NCI-H345 (cell line): ENCODE measurements at regions not wholly inside any gene's neighbourhood (a gene's known extent, or its start where the extent isn't known, plus 50 kb on each side); places are given as distances from the start of the nearest gene placed in this dataset.
"Not testable (repeated sequence)": the region's sequence is repeated elsewhere in the genome, so short reads cannot be mapped to it uniquely, and the experiment has no call there.

Experiments used
- DNase-seq: peaks from one replicate; lab custom pipeline; 2025; lab: John Stamatoyannopoulos, UW

DNA sequence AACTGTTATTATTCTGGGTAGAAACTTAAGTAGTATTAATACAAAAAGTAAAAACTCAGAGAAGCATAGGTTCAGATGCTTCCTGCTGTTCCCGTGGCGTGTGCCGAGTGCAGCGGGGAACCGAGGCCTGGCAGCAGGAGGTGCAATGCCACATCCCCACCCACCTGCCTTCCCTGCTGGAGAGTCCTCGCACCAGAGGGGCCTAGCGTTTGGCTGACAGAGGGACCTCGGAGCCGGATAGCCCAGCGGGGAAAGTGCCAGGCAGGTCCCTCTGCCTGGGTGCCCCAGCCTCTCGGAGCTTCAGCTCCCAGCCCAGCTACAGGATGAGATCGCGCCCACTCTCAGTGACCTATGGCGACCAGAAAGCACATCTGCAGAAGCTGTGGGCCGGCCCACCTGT is 169.6 kb upstream of the GSE1 start:
- no peak for DNase-seq

DNA sequence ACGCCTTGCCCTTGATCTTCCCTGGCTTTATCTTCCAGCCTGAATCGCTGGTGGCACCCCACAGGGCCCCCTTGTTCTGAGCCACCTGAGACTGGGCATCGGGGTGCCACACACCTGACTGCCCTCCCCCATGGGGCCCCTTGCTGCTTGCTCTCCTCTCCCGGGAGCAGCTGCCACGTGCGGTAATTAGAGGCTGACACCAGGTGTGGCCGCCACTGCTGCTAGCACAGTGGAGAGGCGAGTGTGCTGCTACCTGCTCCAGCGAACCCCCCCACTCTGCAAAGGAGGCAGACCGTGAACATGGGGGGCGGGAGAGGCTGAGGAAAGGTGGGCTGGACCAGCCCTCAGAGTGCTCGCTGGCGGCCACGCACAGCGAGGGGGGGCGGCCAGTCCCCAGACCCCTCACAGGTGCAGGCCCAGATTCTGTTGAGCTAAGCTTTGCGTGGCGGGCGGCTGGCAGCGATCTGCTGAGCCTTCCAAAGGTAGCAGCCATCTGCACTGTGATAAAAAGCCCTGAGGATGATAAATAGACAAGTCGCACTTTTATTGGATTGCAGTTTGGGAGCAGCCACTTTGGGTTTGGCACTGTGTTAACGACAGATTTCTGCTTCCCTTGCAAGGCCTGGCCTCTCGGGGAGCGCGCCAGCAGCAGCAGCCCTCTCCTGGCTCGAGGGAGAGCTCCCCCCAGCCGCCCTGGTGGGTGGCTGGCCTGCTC is 167.9 kb upstream of the GSE1 start:
- peak; percentile 91 for DNase-seq

DNA sequence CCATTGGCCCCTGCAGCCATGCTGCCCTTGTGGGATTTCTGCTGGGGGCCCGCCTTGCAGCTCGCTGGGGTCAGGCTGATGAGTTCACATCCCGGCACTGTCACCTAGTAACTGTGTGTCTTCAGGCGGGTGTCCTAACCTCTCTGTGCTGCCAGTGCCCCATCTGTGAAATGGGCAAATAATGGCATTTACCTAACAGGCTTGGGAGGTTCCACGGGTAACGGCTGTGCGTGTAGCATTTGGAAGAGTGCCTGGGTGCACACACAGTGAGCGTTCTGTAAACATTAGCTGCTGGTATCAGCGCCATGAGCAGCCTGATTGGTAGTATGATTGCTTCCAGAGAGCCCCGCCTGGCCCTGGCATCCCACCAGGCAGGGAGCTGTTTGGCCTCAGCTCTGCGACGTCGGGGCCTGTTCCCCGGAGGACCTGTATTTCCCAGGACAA is 167.3 kb upstream of the GSE1 start:
- peak; percentile 43 for DNase-seq

DNA sequence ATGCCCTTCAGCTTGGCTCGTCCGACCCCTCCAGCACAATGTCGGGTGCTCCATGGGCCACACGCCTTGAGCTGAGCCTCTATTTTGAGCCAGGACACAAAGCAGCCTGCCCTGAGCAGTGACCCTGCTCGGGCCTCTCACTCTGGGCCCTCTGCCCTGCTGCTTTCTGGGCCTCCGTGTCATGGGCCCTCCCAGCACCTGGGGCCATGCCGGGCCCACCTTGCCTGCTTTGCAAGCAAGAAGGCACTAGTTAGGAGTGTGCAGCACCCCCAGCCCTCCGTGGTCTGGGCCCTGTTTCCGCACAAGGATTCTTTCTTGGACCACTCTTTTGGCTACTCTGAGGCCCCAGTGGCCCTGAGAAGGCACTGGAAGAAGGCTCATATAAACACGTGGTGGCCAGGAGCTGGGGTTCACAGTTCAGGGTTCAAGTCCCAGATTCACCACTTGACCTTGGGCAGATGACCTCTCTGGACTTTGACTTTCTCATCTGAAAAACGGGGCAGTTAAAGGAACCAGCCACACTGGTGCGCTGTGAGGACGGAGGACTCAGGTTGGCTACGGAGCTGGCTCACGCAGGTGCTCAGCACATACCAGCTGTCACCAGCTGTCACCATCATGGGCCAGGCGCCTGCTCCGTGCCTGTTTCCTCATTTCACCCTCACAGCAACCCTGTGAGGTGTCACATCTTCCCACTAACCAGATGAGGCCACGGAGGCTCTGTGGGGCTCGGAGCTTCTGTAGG is 166.0 kb upstream of the GSE1 start:
- DNase-seq = peak; percentile 14

DNA sequence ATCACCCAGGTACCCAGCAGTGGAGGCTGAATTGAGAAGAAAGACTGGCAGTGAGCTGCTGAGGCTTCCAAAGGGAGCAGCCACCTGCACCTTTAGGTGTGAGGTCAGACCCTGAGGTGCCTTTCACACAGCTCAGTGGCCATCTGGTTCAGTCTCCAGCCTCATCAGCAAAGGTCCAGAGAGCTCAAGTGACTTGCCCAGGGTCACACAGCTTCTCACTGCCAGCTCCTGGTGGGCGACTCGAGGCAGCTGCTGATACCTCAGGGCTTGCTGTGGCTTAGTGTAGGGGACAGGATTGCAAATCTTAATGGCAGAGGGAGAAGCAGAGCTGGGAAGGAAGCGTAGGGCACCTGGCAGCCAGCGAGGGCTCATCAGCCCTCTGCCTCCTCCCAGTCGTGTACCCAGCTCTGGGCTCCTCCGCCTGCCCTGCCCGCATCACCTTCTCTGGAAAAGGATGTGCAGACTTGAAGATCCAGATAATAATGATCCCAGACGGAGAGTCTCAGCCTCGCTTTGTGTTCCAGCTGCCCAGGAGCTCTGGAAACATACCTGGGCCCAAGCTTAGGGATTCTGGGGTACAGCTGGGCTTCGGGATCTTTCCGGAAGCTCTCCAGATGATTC is 165.3 kb upstream of the GSE1 start:
- DNase-seq = no peak

DNA sequence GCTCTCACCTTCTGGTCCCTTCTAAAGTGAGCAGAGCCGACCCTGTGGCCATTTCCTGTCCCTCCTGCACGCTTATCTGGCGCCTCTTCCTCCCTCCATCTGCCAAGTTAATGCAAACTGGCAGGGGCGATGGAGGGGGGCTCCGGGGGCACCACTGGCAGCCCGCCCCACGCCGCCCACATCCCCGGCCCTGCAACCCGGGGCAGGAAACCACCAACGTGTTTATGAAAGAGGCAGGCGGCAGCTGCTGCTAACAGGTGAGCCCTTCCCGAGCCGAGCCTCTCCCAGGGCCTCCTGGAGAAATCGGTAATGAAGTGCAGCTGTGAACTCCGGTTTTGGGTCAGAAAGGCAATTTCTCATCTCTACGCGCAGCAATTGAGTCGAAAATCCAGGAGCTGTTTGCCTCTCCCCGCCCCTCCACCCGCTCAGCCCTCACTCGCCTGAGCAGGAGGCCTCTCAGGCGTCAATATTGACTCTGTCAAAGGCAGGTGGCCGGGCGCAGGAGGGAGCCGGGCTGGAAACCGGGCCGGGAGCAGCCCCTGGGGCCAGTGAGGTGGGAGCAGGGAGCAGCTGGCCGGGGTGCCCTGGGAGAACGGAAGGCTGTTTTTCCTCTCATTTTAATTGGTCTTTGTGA is 164.4 kb upstream of the GSE1 start:
- DNase-seq = peak; percentile 92

DNA sequence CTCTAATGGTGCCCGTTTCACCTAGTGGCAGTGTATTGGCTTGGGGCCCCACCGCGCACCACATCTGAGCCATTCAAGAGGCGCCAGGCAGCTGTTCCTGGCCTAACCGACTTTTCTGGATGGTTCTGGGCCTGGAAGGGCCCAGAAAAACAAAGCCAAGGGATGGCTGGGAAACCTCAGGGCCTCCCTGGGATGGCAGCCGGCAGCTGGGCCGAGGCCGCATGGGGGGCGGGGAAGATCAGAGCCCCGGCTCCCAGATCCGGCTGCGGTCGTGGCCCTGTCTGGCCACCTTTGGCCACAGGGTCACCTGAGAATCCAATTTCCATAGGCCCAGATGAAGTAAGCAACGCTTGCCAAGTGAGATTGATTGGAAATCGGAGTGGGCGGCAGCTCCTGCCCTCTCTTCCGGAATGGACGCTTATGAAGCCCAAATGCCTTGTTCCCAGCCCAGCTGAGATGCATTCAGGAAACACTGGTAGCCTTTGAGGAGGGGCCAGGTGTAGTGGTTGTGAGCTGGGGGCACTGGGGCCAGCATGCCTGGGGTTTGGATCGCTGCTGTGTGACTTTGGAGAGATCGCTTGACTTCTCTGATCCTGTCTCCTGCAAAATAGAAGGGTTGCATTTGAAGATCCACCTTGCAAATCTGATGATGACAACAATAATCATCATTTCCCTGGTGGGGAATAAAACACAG is 163.8 kb upstream of the GSE1 start:
- no peak for DNase-seq

DNA sequence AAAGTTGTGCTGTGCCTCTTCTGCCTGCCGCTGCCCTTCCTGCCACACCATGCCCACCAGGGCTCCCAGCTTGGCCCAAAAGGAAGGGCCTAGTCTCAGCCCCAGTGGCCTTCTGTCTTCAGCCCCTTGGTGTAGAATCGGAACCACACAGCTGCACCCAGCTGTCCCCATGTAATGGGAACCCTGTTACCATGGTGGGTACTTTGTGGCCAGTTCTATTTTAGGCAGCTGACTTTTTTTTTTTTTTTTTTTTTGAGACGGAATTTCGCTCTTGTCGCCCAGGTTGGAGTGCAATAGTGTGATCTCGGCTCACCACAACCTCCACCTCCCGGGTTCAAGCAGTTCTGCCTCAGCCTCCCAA is 163.3 kb upstream of the GSE1 start:
- DNase-seq = no peak

DNA sequence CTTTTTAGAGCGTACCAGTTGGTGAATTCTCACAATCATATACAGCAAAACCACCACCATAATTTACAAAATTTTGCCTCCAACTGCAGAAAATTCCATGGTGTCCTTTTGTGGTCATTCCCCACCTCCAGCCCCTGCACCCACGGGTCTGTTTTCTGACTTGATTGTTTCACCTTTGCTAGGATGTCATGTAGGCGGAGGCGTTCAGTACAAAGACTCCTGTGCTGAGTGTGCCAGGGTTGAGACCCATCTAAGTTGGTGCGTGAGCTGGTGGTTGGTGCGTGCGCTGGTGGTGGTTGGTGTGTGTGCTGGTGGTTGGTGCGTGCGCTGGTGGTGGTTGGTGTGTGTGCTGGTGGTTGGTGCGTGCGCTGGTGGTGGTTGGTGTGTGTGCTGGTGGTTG is 162.0 kb upstream of the GSE1 start:
- not testable (repeated sequence) for DNase-seq

DNA sequence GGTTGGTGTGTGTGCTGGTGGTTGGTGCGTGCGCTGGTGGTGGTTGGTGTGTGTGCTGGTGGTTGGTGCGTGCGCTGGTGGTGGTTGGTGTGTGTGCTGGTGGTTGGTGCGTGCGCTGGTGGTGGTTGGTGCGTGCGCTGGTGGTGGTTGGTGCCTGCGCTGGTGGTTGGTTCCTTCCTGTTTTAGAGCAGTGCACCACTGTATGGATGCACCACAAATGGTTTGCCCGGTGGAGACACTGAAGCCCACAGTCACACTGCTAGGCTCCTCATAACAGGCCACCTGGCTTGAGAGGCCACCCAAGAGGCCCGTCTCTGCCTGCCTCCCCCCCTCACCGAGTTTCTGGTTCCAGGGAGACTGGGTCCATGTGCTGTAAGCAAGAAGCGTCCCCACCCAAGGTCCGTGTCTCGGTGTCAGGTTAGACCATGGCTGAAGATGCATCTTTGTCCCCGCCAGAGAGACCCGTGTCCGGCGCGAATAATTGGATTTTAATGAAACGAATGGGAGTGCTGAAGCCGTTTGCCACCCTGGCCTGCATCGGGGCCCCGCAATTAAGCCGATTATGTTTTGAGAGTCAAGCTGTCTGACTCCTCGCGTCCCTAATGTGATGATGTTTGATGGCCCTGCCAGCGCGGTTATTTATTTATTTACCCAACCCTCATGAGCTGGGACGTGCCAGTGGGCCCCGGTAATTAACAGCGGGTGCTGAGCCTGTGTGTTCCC is 161.3 kb upstream of the GSE1 start:
- DNase-seq = peak; percentile 58

DNA sequence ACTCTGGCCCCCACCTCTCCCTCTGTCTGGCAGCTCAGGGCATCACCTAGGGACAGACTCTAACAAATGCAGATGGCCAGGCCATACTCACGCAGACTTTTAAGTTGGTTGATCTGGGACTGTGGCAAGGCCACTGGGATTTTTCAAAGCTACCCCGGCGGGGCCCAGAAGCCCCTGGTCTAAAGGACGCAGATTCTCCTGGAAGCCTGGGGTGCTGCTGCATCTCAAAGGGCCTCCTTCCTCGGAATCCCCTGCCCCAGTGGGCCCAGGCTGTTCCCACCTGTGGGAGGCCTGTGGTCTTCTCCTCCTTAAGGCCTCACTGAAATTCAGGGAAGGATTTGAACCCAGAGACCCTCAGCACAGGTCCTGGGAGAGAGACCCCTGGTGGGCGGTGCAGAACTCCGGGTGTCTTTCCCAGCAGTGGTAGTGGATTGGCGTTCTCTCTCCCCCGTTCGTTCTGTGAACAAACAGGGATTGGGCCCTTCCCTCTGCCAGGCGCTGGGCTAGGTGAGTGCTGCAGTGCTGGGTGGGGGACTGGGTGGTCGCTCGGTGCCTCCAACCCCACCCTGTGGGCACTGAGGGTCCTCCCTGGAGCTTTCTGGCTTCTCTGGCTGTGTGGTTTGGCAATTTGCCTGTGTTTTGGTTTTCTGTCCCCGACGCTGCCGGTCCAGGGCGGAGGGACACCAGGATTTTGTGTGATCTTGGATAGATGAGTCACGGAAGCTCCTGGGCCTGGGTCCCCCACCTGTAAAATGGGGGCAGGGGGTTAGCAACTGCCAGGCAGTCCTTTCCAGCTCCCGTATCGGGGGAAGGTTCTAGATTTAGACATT is 160.5 kb upstream of the GSE1 start:
- no peak for DNase-seq

DNA sequence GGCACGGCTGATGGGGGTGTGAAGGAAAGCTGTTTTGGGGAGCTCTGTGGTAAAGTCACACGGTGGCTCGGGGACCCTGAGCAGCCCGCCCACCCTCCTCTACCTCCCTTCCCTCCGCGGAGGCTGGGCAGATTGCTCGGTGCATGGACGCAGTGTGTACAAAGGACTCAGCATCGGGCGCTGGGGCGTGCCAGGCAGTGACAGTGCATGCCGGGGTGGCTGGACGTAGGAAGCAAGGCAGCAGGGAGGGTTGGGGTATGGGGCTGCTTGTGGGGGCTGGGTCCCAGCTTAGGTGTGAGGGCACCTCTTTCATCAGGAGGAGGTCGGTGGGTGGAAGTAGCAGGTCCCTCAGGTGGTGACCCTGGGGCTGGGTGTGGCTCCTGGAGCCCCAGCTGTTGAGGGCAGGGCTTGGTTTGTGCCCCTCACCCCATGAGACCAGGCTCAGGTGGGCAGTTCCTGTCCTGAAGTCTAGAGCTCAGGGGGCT is 159.9 kb upstream of the GSE1 start:
- DNase-seq = no peak

DNA sequence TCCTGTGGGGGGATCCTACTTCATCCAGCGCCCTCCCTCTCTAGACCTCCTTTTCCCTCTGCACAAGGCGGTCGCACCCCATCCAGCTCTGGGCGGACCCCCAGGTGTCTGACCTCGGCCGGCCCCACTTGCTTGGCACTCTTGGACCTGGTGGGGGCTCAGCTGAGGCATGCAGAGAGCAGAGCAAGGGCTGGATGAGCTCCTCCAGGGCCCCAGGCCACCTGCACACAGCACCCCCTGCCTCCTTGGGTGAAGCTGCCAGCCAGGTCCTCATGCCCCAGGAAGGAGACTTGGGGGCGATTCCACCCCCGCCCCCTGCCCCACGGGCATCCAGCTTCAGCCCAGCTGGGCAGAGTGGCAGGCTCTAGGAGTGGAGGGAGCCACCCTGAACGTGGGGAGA is 159.4 kb upstream of the GSE1 start:
- DNase-seq = no peak

DNA sequence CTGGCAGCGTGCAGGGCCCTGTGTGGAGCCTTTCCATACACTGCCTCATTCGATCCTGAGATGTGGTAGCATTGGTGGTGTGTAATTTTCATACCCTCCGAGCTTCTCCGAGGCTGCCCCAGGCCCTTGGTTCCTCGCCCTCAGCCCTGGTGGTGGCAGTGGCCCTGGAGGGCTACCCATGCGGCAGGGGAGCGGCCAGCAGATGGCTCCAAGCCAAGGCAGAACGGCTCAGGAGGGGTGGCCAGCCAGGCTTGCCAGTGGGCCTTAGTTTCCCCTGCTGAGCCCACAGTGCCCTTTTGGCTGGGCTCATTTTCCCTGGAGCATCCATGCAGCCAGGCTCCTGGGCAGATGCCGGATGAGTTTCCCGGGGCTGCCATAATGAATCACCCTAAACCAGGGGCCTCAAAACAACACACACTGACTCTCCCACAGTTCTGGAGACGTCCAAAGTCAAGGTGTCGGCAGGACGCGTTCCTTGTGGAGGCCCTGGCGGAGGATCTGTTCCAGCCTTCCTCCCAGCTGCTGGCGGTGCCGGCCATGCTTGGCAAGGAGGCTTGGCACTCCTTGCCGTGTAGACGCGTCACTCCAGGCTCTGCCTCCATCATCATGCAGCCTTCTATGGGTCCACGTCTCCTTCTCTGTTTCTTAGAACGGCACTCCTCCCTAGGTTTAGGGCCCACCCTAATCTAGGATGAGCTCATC is 158.8 kb upstream of the GSE1 start:
- no peak for DNase-seq

DNA sequence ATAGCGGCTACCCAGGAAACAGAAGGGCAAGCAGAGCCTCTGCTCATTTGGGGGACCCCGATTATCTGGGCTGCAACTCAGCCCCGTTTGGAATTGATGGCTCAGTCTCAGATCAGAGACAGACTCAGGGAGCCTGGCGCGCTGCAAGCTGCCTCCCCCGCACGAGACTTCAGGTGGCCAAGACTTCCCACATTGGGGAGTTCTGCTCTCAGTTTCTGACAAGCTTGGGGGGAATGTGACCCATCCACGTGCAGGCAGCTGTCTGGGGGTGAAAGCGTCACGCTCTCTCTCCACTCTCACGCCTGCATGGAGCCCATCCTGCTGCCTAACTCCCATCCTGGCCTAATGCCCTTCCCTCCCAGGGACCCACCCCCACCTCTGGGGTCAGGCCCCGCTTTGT is 157.6 kb upstream of the GSE1 start:
- DNase-seq = no peak

DNA sequence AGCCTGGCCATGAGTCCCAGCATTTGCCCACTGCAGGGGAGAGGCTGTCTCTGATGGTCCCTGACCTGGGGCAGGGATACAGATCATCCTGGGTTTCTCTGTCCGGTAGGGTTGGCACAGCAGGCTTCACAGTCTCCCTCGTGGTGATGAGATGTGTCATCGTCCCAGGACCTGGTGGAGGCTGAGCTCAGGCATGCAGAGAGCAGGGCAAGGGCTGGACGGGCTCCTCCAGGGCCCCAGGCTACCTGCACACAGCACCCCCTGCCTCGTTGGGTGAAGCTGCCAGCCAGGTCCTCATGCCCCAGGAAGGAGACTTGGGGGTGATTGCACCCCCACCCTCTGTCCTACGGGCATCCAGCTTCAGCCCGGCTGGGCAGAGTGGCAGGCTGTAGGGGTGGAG is 155.8 kb upstream of the GSE1 start:
- no peak for DNase-seq

DNA sequence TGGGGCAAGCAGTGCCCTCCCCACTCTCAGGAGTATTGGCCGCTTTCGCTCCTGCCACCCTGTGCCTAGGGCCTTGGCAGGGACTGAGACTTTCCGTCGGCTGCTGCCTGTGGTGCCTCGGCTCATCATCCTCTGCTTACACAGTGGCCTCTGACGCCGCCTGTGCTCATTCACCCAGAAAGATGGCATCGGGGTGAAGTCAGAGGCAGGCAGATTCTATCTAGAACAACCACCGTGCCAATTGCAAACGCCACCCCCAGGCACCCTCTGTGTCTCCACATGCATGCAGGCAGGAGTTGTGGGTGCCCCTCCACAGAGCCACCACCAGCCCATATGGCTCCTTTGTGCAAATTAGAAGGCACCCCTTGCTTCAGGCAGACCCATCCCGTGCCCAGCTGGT is 154.2 kb upstream of the GSE1 start:
- peak; percentile 42 for DNase-seq

DNA sequence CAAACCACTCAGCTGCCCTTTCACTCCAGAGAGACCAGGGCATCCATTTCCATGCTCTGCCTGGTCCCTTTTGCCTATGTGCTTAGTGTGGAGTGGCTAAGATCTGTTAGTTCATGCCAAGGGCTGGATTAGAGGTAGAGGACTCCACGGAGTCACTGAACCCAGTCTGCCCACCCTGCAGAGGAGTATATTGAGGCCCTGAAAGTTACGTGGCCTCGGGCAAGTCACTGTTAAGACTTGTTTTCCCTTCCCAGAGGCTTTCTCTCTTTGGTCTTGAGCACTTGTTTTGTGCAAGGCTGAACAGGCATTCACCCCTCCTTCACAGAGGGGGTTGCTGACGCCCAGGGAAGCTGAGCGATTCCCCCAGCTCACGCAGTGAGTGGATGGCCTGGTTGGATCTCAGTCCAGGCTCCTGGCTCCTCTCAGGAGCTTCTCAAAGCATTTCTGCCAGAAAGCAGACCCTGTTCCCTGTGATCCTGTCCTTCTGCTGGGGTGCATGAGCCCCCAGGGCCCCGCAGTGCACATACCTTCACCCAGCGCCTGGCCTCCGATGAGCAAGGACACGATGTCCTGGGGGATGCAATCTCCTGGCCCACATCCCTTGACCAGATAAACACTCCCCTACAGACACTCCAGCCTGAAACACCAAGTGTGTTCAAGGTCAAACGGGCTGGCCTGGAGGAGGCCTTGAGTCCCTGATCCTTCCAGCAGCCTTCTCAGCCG is 153.4 kb upstream of the GSE1 start:
- DNase-seq = no peak
